Stimulated activated effector memory CD8-positive, alpha-beta T cell treated with anti-CD3 and anti-CD28 coated beads, Interleukin-12 subunit alpha, Interleukin-12 subunit beta, amount 100 ng/mL, for 72 hours (primary cell): ENCODE measurements at regions not wholly inside any gene's neighbourhood (a gene's known extent, or its start where the extent isn't known, plus 50 kb on each side); places are given as distances from the start of the nearest gene placed in this dataset.

ENCODE experiments used
- ATAC-seq: fragments of 150-1000 bp; cut with Tn5 transposase; 2 replicates; pipeline ENCODE4 v1.10.0; 2021
- DNase-seq, 2 donors: peaks; one replicate each; pipeline ENCODE4 v3.0.0; 2021 to 2022; ENCODE audit warnings: low spot score in 2 of 2
- H3K27ac Mint-ChIP-seq: one replicate; pipeline ENCODE4 v1.8.0; 2022; ENCODE audit warnings: mild to moderate bottlenecking, mixed read lengths
- H3K36me3 Mint-ChIP-seq: one replicate; pipeline ENCODE4 v1.8.0; 2022; ENCODE audit warnings: mild to moderate bottlenecking, mixed read lengths
- H3K4me1 Mint-ChIP-seq: one replicate; pipeline ENCODE4 v1.8.0; 2022; ENCODE audit warnings: mixed read lengths
- H3K4me3 Mint-ChIP-seq: one replicate; pipeline ENCODE4 v1.8.0; 2022; ENCODE audit warnings: mild to moderate bottlenecking, mixed read lengths
- H3K9me3 Mint-ChIP-seq: one replicate; pipeline ENCODE4 v1.8.0; 2022; ENCODE audit warnings: mixed read lengths

- Mint-ChIP-seq H3K9me3 (peaks cover 15% of the 10 kb centered on the region), H3K36me3 (no peaks in the 10 kb centered on the region), H3K4me1 (no peaks in the 10 kb centered on the region), H3K4me3 (no peak overlapping the region), H3K27ac (no peak overlapping the region)
- DNase-seq (no peak), ATAC-seq (no peak)
Measured at GRCh38 chr16:7090628-7091115, 242.0 kb upstream of the RBFOX1 start.

GRCh38 chr16:7089751-7090150 lies 242.9 kb upstream of the RBFOX1 start:
- H3K9me3 Mint-ChIP-seq, result peaks cover 15% of the 10 kb centered on the region
- no peak overlapping the region for H3K4me3 Mint-ChIP-seq
- no peaks in the 10 kb centered on the region for H3K36me3 Mint-ChIP-seq
- DNase-seq (no peak), ATAC-seq (no peak)
- no peak overlapping the region for H3K27ac Mint-ChIP-seq
- H3K4me1 Mint-ChIP-seq, result no peaks in the 10 kb centered on the region

- Mint-ChIP-seq H3K9me3 (peaks cover 12% of the 10 kb centered on the region), H3K27ac (no peak overlapping the region), H3K36me3 (no peaks in the 10 kb centered on the region), H3K4me3 (no peak overlapping the region), H3K4me1 (no peaks in the 10 kb centered on the region)
- ATAC-seq (no peak), DNase-seq (no peak)
Measured at GRCh38 chr16:7088711-7089110, 243.9 kb upstream of the RBFOX1 start.

GRCh38 chr16:7086822-7087616 lies 245.6 kb upstream of the RBFOX1 start:
- no peaks in the 10 kb centered on the region for H3K36me3 Mint-ChIP-seq
- H3K4me1 Mint-ChIP-seq, result no peaks in the 10 kb centered on the region
- H3K27ac Mint-ChIP-seq, result no peak overlapping the region
- ATAC-seq (no peak), DNase-seq (no peak)
- H3K4me3 Mint-ChIP-seq, result no peak overlapping the region
- H3K9me3 Mint-ChIP-seq, result peaks cover 12% of the 10 kb centered on the region

- H3K4me3 Mint-ChIP-seq, result no peak overlapping the region
- ATAC-seq (no peak), DNase-seq (no peak)
- H3K4me1 Mint-ChIP-seq, result no peaks in the 10 kb centered on the region
- peaks cover 13% of the 10 kb centered on the region for H3K9me3 Mint-ChIP-seq
- no peak overlapping the region for H3K27ac Mint-ChIP-seq
- H3K36me3 Mint-ChIP-seq, result no peaks in the 10 kb centered on the region
Measured at GRCh38 chr16:7085776-7086175, 246.9 kb upstream of the RBFOX1 start.

GRCh38 chr16:7083096-7083495 lies 249.5 kb upstream of the RBFOX1 start:
- Mint-ChIP-seq H3K36me3 (no peaks in the 10 kb centered on the region), H3K27ac (no peak overlapping the region), H3K9me3 (peaks cover 14% of the 10 kb centered on the region), H3K4me1 (no peaks in the 10 kb centered on the region), H3K4me3 (no peak overlapping the region)
- ATAC-seq (no peak), DNase-seq (no peak)

- DNase-seq (no peak), ATAC-seq (no peak)
- H3K36me3 Mint-ChIP-seq, result no peaks in the 10 kb centered on the region
- peaks cover 21% of the 10 kb centered on the region for H3K9me3 Mint-ChIP-seq
- H3K27ac Mint-ChIP-seq, result no peak overlapping the region
- H3K4me1 Mint-ChIP-seq, result no peaks in the 10 kb centered on the region
- no peak overlapping the region for H3K4me3 Mint-ChIP-seq
Measured at GRCh38 chr16:7077636-7078035, 255.0 kb upstream of the RBFOX1 start.

- no peak overlapping the region for H3K27ac Mint-ChIP-seq
- DNase-seq (no peak), ATAC-seq (no peak)
- no peaks in the 10 kb centered on the region for H3K36me3 Mint-ChIP-seq
- H3K4me1 Mint-ChIP-seq, result no peaks in the 10 kb centered on the region
- H3K9me3 Mint-ChIP-seq, result peaks cover 21% of the 10 kb centered on the region
- no peak overlapping the region for H3K4me3 Mint-ChIP-seq
Measured at GRCh38 chr16:7074715-7075114, 257.9 kb upstream of the RBFOX1 start.

- Mint-ChIP-seq H3K36me3 (no peaks in the 10 kb centered on the region), H3K4me1 (no peaks in the 10 kb centered on the region)
Measured at GRCh38 chr16:7057458-7057857, 275.2 kb upstream of the RBFOX1 start.

GRCh38 chr16:7055443-7055842 lies 277.2 kb upstream of the RBFOX1 start:
- no peak overlapping the region for H3K4me3 Mint-ChIP-seq
- no peaks in the 10 kb centered on the region for H3K36me3 Mint-ChIP-seq
- H3K9me3 Mint-ChIP-seq, result peaks cover 6% of the 10 kb centered on the region
- H3K27ac Mint-ChIP-seq, result no peak overlapping the region
- no peak for DNase-seq
- H3K4me1 Mint-ChIP-seq, result no peaks in the 10 kb centered on the region
- no peak for ATAC-seq

More at GRCh38 chr16:7057458-7057857, 275.2 kb upstream of the RBFOX1 start:
- Mint-ChIP-seq H3K4me3 (no peak overlapping the region), H3K27ac (no peak overlapping the region), H3K9me3 (peaks cover 10% of the 10 kb centered on the region)
- ATAC-seq (no peak), DNase-seq (no peak)

GRCh38 chr16:7051591-7052349 lies 280.9 kb upstream of the RBFOX1 start:
- Mint-ChIP-seq H3K36me3 (no peaks in the 10 kb centered on the region), H3K4me1 (no peaks in the 10 kb centered on the region), H3K4me3 (no peak overlapping the region), H3K27ac (no peak overlapping the region), H3K9me3 (peaks cover 22% of the 10 kb centered on the region)
- DNase-seq, result no peak
- no peak for ATAC-seq

- Mint-ChIP-seq H3K27ac (no peak overlapping the region), H3K4me3 (no peak overlapping the region), H3K4me1 (no peaks in the 10 kb centered on the region), H3K9me3 (peaks cover 30% of the 10 kb centered on the region), H3K36me3 (no peaks in the 10 kb centered on the region)
- ATAC-seq, result no peak
- DNase-seq, result no peak
Measured at GRCh38 chr16:7044331-7044730, 288.3 kb upstream of the RBFOX1 start.

GRCh38 chr16:7038475-7038874 lies 294.2 kb upstream of the RBFOX1 start:
- Mint-ChIP-seq H3K9me3 (peaks cover 12% of the 10 kb centered on the region), H3K4me1 (no peaks in the 10 kb centered on the region), H3K27ac (no peak overlapping the region), H3K4me3 (no peak overlapping the region), H3K36me3 (no peaks in the 10 kb centered on the region)
- ATAC-seq, result no peak
- no peak for DNase-seq

GRCh38 chr16:7037495-7037894 lies 295.1 kb upstream of the RBFOX1 start:
- Mint-ChIP-seq H3K36me3 (no peaks in the 10 kb centered on the region), H3K4me1 (no peaks in the 10 kb centered on the region), H3K4me3 (no peak overlapping the region), H3K9me3 (peaks cover 7% of the 10 kb centered on the region), H3K27ac (no peak overlapping the region)
- no peak for ATAC-seq
- DNase-seq, result no peak

GRCh38 chr16:7031031-7031430 lies 301.6 kb upstream of the RBFOX1 start:
- no peaks in the 10 kb centered on the region for H3K4me1 Mint-ChIP-seq
- DNase-seq, result no peak
- peaks cover 23% of the 10 kb centered on the region for H3K9me3 Mint-ChIP-seq
- ATAC-seq, result no peak
- H3K27ac Mint-ChIP-seq, result no peak overlapping the region
- H3K36me3 Mint-ChIP-seq, result no peaks in the 10 kb centered on the region
- no peak overlapping the region for H3K4me3 Mint-ChIP-seq

GRCh38 chr16:7027401-7027800 lies 305.2 kb upstream of the RBFOX1 start:
- no peak for ATAC-seq
- Mint-ChIP-seq H3K36me3 (no peaks in the 10 kb centered on the region), H3K4me1 (no peaks in the 10 kb centered on the region), H3K9me3 (peaks cover 18% of the 10 kb centered on the region), H3K27ac (no peak overlapping the region), H3K4me3 (no peak overlapping the region)
- no peak for DNase-seq
